ENCODE measurements at regions not wholly inside any gene's neighbourhood (a gene's known extent, or its start where the extent isn't known, plus 50 kb on each side); places are given as distances from the start of the nearest gene placed in this dataset.

GRCh38 chr3:10746684-10747083 is 69.3 kb upstream of the SLC6A11 start:
- no peak for TF ChIP-seq CTCF (IDR thresholded peaks at IDR 0.05)
- TF ChIP-seq USF1 (CRISPR knock-in tag; IDR thresholded peaks at IDR 0.05) = no peak
- TF ChIP-seq SP1 (CRISPR knock-in tag; conservative IDR thresholded peaks at IDR 0.05) = no peak
- no peak for TF ChIP-seq TCF7 (CRISPR knock-in tag; IDR thresholded peaks at IDR 0.05; ENCODE audit: low read depth)
- TF ChIP-seq MAX (CRISPR knock-in tag; IDR thresholded peaks at IDR 0.05) = no peak
- no peak for TF ChIP-seq PREB (CRISPR knock-in tag; IDR thresholded peaks at IDR 0.05; ENCODE audit: borderline replicate concordance)
- no peak for TF ChIP-seq E2F5 (CRISPR knock-in tag; IDR thresholded peaks at IDR 0.05)
- TF ChIP-seq USF2 (CRISPR knock-in tag; IDR thresholded peaks at IDR 0.05) = no peak
- TF ChIP-seq STAT6 (CRISPR knock-in tag; conservative IDR thresholded peaks at IDR 0.05; ENCODE audit: low read depth) = no peak
- no peak for TF ChIP-seq CREB1 (CRISPR knock-in tag; IDR thresholded peaks at IDR 0.05)
- TF ChIP-seq GABPB1 (CRISPR knock-in tag; IDR thresholded peaks at IDR 0.05) = no peak
- no peak for TF ChIP-seq HMGA2 (CRISPR knock-in tag; IDR thresholded peaks at IDR 0.05)
- TF ChIP-seq NFATC4 (CRISPR knock-in tag; IDR thresholded peaks at IDR 0.05) = no peak
